ENCODE measurements at regions not wholly inside any gene's neighbourhood (a gene's known extent, or its start where the extent isn't known, plus 50 kb on each side); places are given as distances from the start of the nearest gene placed in this dataset.

GRCh38 chr10:62613424-62613823, 191.1 kb upstream of the ADO start:
- no peak for TF ChIP-seq CTCF (IDR thresholded peaks at IDR 0.05)
- TF ChIP-seq POLR2A (IDR thresholded peaks at IDR 0.05) = no peak
